ENCODE measurements at regions not wholly inside any gene's neighbourhood (a gene's known extent, or its start where the extent isn't known, plus 50 kb on each side); places are given as distances from the start of the nearest gene placed in this dataset.

DNA sequence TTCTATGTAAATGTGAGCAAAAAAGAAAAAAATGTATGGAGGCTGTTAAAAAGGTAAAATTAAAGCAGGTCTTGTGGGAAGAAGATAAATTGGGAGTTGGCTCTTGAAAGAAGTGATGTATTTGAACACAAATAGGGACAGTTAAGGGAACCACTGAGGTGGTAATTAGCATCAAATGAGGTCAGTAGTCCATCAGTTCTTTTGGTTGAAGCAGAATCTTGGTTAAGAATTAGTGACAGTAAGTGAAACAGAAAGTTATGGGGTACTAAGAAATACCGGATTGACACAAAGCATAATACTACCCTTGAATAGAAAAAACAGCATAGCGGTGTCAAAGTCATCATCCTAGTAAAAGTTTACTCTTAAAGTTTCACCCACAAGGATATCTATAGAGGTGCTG is 352.6 kb upstream of the VRK2 start:
- intact Hi-C loops (cut with DNase I), result no loop called here
- Histone ChIP-seq H3K4me3 (no peak overlapping the region), H3K36me3 (no peaks in the 10 kb centered on the region), H3K4me1 (no peaks in the 10 kb centered on the region), H3K27ac (no peak overlapping the region), H3K27me3 (no peaks in the 10 kb centered on the region), H3K9me3 (no peaks in the 10 kb centered on the region)
- DNase-seq (no peak), ATAC-seq (no peak)
- WGBS (ENCODE audit: insufficient coverage, low coverage, low lambda C conversion rate, missing lambda C conversion rate), result 81% methylated on average over 2 of the region's 2 CpGs
- TF ChIP-seq POLR2A (IDR thresholded peaks at IDR 0.05), result no peak
- TF ChIP-seq, protein P1, sequence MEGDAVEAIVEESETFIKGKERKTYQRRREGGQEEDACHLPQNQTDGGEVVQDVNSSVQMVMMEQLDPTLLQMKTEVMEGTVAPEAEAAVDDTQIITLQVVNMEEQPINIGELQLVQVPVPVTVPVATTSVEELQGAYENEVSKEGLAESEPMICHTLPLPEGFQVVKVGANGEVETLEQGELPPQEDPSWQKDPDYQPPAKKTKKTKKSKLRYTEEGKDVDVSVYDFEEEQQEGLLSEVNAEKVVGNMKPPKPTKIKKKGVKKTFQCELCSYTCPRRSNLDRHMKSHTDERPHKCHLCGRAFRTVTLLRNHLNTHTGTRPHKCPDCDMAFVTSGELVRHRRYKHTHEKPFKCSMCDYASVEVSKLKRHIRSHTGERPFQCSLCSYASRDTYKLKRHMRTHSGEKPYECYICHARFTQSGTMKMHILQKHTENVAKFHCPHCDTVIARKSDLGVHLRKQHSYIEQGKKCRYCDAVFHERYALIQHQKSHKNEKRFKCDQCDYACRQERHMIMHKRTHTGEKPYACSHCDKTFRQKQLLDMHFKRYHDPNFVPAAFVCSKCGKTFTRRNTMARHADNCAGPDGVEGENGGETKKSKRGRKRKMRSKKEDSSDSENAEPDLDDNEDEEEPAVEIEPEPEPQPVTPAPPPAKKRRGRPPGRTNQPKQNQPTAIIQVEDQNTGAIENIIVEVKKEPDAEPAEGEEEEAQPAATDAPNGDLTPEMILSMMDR (IDR thresholded peaks at IDR 0.05), result no peak

DNA sequence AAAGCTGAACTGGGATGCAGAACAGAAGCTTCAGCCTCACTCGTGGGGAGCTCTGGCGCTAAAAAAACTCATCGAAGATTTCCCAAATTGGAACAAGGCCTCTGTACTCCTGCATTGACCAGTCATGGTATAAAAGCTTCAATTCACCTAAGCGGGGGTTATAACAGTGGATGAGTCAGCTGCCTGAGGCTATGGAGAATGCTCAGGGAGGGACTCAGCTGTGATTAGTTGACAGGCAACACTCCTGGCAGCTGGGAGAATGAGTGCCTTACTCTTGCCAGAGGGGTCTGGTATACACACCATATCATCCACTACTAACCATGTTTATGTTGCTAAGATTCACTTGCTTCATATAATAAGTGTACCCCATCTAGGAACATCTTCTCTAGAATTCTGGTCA is 350.6 kb upstream of the VRK2 start:
- 81% methylated on average over 3 of the region's 4 CpGs for WGBS (ENCODE audit: insufficient coverage, low coverage, low lambda C conversion rate, missing lambda C conversion rate)
- intact Hi-C loops (cut with DNase I), result no loop called here

DNA sequence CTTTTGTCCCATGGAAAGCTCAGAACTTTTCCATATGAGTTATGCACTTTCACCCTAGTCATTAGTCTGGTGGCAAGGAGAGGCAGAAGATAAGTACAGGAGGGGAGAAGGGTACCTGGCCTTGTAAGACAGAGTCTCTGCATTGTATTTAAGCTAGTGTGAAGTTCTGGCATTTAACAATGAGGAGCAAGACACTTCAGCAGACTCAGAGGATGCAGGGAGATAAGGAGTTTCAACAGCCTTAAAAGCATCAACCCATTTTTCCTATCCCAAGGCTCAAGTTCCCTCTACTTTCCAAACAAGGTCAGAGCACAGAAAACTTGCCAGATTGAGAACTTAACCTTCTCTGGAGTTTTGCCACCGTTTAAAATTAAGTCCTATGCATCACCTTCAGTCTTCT is 348.2 kb upstream of the VRK2 start:
- Histone ChIP-seq H3K27ac (no peak overlapping the region), H3K4me1 (no peaks in the 10 kb centered on the region), H3K36me3 (no peaks in the 10 kb centered on the region), H3K4me3 (no peak overlapping the region), H3K9me3 (no peaks in the 10 kb centered on the region), H3K27me3 (no peaks in the 10 kb centered on the region)
- no peak for TF ChIP-seq POLR2A (IDR thresholded peaks at IDR 0.05)
- TF ChIP-seq, protein P1 (IDR thresholded peaks at IDR 0.05), result no peak
- DNase-seq (no peak), ATAC-seq (no peak)
- 29% methylated on average over 1 of the region's 1 CpG for WGBS (ENCODE audit: insufficient coverage, low coverage, low lambda C conversion rate, missing lambda C conversion rate)
- intact Hi-C loops (cut with DNase I), result no loop called here

More for the DNA sequence above, 350.6 kb upstream of the VRK2 start:
- ATAC-seq, result no peak
- Histone ChIP-seq H3K9me3 (no peaks in the 10 kb centered on the region), H3K4me3 (no peak overlapping the region), H3K27ac (no peak overlapping the region), H3K4me1 (no peaks in the 10 kb centered on the region), H3K27me3 (no peaks in the 10 kb centered on the region), H3K36me3 (no peaks in the 10 kb centered on the region)
- no peak for TF ChIP-seq POLR2A (IDR thresholded peaks at IDR 0.05)
- TF ChIP-seq, protein P1 (IDR thresholded peaks at IDR 0.05), result no peak
- no peak for DNase-seq

DNA sequence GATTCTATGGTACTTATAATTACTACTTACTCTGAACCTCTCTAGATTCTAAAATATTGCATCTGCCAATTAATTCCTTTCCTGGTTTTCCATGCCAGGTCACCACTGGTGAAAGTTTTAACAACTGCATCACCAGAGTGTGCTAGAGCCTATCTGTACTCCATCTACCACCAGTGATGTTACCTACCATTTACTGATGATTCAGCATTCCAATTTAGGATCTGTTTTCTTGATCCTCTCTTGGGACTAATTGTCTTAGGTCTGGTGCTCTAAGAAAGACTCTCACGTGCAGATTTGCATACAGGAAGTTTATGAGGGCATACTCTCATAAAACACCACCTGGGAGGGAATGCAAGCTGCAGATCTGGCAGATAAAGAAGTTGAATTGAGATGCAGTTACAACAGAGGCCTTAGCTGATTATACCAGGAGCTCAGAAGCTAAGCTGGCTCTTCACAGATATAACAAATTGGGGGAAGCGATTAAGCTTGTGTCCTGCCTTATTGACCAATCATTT is 347.6 kb upstream of the VRK2 start:
- TF ChIP-seq, protein P1 (IDR thresholded peaks at IDR 0.05), result no peak
- no peak for TF ChIP-seq POLR2A (IDR thresholded peaks at IDR 0.05)
- intact Hi-C loops (cut with DNase I), result no loop called here
- Histone ChIP-seq H3K9me3 (no peaks in the 10 kb centered on the region), H3K36me3 (no peaks in the 10 kb centered on the region), H3K4me1 (no peaks in the 10 kb centered on the region), H3K27me3 (no peaks in the 10 kb centered on the region), H3K27ac (no peak overlapping the region), H3K4me3 (no peak overlapping the region)
- DNase-seq (no peak), ATAC-seq (no peak)
- 65% methylated on average over 2 of the region's 2 CpGs for WGBS (ENCODE audit: insufficient coverage, low coverage, low lambda C conversion rate, missing lambda C conversion rate)

DNA sequence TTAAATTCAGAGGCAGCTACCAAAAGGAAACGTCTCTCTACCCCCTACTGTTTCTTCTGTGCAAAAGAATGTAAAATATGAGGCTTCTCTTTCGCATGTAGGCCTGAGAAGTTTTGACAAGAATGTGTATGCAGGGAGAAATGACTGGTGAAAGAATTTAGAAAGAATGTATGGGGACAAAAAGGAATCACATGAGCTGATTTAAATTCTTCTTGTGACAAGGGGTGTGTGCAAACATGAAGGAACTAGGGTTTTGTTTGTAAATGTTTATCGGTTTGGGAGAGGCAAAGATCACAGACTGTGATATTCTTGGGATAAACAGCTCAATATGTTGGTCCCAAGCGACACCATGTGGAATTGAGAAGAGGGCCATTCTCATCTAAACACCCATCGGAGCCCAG is 345.2 kb upstream of the VRK2 start:
- Histone ChIP-seq H3K4me3 (no peak overlapping the region), H3K9me3 (no peaks in the 10 kb centered on the region), H3K36me3 (no peaks in the 10 kb centered on the region), H3K27ac (no peak overlapping the region), H3K4me1 (no peaks in the 10 kb centered on the region), H3K27me3 (no peaks in the 10 kb centered on the region)
- TF ChIP-seq, protein P1 (IDR thresholded peaks at IDR 0.05), result no peak
- TF ChIP-seq POLR2A (IDR thresholded peaks at IDR 0.05), result no peak
- intact Hi-C loops (cut with DNase I), result no loop called here
- no peak for DNase-seq
- WGBS (ENCODE audit: insufficient coverage, low coverage, low lambda C conversion rate, missing lambda C conversion rate), result 59% methylated on average over 5 of the region's 5 CpGs
- ATAC-seq, result no peak
